ENCODE measurements at regions not wholly inside any gene's neighbourhood (a gene's known extent, or its start where the extent isn't known, plus 50 kb on each side); places are given as distances from the start of the nearest gene placed in this dataset.
"Not testable (repeated sequence)": the region's sequence is repeated elsewhere in the genome, so short reads cannot be mapped to it uniquely, and the experiment has no call there.

DNA sequence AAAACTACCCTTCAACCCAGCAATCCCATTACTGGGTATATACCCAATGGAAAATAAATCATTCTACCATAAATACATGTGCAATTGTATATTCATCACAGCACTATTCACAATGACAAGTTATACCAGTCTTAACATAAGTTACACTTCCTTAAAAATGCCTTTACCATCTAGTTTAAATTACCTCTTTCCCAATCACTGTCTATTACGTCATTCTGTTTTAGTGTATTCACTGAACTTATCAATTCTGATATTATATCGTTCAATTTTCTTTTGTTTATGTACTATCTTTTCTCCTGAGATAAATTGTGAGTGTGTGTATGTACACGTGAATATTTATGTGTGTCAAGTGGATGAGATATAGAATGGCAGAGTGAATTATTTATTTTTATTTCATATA lies 1416.8 kb downstream of the OLFM4 start:
- no peaks in the 10 kb centered on the region for H3K4me1 Mint-ChIP-seq
- H3K4me3 Mint-ChIP-seq, result no peak overlapping the region
- H3K9me3 Mint-ChIP-seq, result peaks cover 17% of the 10 kb centered on the region
- H3K27ac Mint-ChIP-seq, result no peak overlapping the region
- no peaks in the 10 kb centered on the region for H3K36me3 Mint-ChIP-seq (ENCODE audit: low read depth)
- no peaks in the 10 kb centered on the region for H3K27me3 Mint-ChIP-seq
- ATAC-seq (replicated peaks), result no peak

DNA sequence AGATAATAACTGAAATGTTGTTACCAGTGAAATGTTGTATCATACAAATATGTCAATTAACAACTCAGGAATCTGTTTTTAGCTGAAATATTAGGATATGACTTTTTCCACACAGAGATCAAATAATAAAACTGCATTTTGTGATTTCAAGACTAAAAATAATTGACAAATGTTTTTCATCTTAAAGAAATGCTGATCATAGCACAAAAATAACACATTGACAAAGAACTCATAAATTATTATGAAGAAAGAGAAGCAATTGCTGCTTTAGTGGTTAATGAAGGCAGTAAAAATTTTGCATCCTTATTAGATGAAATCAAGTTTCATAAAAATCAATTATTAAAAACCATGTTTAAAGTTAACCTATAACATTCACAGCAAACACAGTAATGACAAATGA lies 1417.3 kb downstream of the OLFM4 start:
- ATAC-seq (replicated peaks), result no peak
- Mint-ChIP-seq H3K9me3 (peaks cover 20% of the 10 kb centered on the region), H3K4me1 (no peaks in the 10 kb centered on the region), H3K27me3 (no peaks in the 10 kb centered on the region), H3K36me3 (ENCODE audit: low read depth) (no peaks in the 10 kb centered on the region), H3K27ac (no peak overlapping the region), H3K4me3 (no peak overlapping the region)

DNA sequence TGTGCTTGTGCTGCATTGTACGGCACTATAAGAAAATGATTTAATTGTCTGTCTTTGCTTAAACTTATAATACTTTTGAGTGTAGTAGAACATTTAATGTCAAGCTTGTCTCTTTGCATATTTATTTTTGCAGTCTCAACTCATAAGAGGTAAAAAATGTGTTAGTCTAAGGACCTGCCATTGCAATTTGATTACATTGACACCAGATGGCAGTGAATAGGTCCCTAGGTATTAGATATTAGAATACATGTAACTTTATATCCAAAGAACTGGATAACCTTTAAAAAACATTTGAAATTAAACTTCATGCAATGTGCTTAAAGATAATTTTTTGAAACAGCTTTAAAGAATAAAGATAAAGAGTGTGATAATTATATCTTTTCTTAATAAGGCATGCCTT lies 1421.3 kb downstream of the OLFM4 start:
- no peak overlapping the region for H3K27ac Mint-ChIP-seq
- no peaks in the 10 kb centered on the region for H3K4me1 Mint-ChIP-seq
- H3K27me3 Mint-ChIP-seq, result no peaks in the 10 kb centered on the region
- no peak overlapping the region for H3K4me3 Mint-ChIP-seq
- no peaks in the 10 kb centered on the region for H3K36me3 Mint-ChIP-seq (ENCODE audit: low read depth)
- no peak for ATAC-seq (replicated peaks)
- peaks cover 19% of the 10 kb centered on the region for H3K9me3 Mint-ChIP-seq

DNA sequence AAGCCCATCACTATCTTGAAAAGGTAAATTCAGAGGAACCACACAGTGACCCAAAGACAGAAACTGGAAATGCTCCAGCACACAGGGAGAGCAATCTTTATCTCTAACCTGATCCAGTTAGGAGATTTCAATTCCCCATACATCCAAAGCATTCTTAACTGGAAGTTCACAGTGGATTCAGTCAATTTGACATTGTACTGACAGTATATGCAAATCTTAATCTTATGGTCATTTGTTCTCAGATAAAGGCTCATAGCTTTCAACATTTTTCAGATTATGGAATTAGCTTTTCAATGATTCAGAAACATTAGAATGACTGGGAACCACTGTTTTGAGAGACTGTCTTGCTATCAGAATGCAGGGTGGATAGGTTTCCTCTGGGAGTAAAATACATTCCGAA lies 1455.6 kb downstream of the OLFM4 start:
- ATAC-seq (replicated peaks), result no peak
- Mint-ChIP-seq H3K36me3 (ENCODE audit: low read depth) (no peaks in the 10 kb centered on the region), H3K4me3 (no peak overlapping the region), H3K27me3 (no peaks in the 10 kb centered on the region), H3K9me3 (peaks cover 10% of the 10 kb centered on the region), H3K27ac (no peak overlapping the region), H3K4me1 (no peaks in the 10 kb centered on the region)

DNA sequence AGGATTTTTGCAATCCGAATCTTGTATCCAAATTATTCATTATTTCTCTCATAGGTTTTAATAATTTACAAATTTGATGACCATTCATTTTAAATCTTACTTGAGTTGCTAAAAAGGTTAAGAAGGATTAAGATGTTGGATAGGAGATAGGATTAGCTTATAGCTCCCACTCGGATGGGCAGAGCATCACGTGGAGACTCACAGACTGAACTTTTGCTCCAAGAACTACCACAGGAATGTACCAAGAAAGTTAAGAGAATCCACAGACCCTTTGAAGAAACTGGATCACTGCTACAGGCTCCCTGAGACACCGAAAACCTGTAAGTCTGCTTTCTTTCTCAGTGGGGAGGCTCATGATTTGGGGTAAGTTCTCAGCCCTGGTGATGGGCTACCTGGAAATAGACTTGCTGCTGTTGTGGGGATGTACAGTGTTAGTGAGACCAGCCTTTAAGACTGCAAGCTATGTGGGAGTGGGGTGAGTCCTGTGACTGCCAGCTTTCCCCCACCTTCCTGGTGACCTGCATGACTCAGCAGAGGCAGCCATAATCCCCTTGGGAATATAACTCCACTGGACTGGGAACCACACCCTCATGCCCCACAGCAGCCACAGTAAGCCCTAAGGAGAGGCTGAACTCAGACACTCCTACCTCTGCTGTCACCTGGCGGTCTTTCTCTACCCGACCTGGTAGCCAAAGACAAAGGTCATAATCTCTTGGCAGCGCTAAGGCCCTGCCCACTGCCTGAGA lies 1458.0 kb downstream of the OLFM4 start:
- peaks cover 26% of the 10 kb centered on the region for H3K9me3 Mint-ChIP-seq
- H3K27ac Mint-ChIP-seq, result no peak overlapping the region
- no peaks in the 10 kb centered on the region for H3K36me3 Mint-ChIP-seq (ENCODE audit: low read depth)
- no peak overlapping the region for H3K4me3 Mint-ChIP-seq
- no peaks in the 10 kb centered on the region for H3K27me3 Mint-ChIP-seq
- ATAC-seq (replicated peaks), result no peak
- no peaks in the 10 kb centered on the region for H3K4me1 Mint-ChIP-seq

DNA sequence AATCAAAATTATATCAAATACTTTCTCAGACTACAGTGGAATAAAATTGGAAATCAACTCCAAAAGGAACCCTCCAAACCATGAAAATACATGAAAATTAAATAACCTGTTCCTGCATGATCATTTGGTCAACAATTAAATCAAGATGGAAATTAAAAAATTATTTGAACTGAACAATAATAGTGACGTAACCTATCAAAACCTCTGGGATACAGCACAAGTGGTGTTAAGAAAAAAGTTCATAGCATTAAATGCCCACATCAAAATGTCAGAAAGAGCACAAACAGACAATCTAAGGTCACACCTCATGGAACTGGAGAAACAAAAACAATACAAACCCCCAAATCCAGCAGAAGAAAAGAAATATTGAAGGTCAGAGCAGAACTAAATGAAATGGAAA lies 1460.7 kb downstream of the OLFM4 start:
- Mint-ChIP-seq H3K4me1 (no peaks in the 10 kb centered on the region), H3K4me3 (no peak overlapping the region), H3K27me3 (no peaks in the 10 kb centered on the region), H3K27ac (no peak overlapping the region), H3K9me3 (peaks cover 26% of the 10 kb centered on the region), H3K36me3 (ENCODE audit: low read depth) (no peaks in the 10 kb centered on the region)
- no peak for ATAC-seq (replicated peaks)

DNA sequence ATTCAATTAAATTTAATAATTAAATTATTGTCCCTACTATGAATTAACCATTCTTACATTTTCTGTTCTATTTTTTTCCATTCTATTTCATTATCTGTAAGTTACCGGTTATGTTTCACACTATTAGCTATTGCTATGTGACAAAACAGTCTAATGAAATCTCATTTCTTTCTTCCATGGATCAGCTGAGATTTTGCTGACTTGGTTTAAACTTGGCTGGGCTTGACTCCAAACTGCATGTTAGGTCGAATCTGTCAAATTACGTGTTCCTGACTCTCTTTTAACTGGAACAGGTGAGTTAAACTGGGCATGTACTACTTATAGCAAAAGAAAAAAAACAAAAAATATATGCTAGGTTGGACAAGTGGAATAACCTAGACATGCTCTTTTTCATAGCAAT lies 1464.4 kb downstream of the OLFM4 start:
- peaks cover 30% of the 10 kb centered on the region for H3K9me3 Mint-ChIP-seq
- no peaks in the 10 kb centered on the region for H3K4me1 Mint-ChIP-seq
- no peak overlapping the region for H3K4me3 Mint-ChIP-seq
- H3K27ac Mint-ChIP-seq, result no peak overlapping the region
- no peaks in the 10 kb centered on the region for H3K27me3 Mint-ChIP-seq
- no peak for ATAC-seq (replicated peaks)
- H3K36me3 Mint-ChIP-seq (ENCODE audit: low read depth), result no peaks in the 10 kb centered on the region

DNA sequence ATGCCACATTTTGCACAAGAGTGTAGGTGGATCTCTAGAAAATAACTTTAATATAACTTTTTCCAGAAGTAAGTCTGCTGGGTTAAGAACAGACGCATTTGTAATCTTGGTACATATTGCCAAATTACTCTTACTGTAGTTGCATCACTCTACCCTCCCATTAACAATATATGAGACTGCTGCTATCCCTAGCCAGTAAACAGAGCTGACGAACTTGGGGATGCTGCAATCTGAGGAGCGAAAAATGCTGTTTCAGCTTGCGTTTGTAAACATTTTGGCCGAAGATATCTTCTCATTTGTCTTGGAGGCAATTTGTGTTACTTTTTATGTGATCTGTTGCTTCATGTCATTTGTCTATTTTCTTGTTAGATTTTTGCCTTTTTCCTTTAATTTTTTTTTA lies 1482.8 kb downstream of the OLFM4 start:
- Mint-ChIP-seq H3K4me1 (no peaks in the 10 kb centered on the region), H3K9me3 (peaks cover 6% of the 10 kb centered on the region), H3K4me3 (no peak overlapping the region), H3K36me3 (ENCODE audit: low read depth) (no peaks in the 10 kb centered on the region), H3K27ac (no peak overlapping the region), H3K27me3 (no peaks in the 10 kb centered on the region)
- ATAC-seq (replicated peaks), result no peak

DNA sequence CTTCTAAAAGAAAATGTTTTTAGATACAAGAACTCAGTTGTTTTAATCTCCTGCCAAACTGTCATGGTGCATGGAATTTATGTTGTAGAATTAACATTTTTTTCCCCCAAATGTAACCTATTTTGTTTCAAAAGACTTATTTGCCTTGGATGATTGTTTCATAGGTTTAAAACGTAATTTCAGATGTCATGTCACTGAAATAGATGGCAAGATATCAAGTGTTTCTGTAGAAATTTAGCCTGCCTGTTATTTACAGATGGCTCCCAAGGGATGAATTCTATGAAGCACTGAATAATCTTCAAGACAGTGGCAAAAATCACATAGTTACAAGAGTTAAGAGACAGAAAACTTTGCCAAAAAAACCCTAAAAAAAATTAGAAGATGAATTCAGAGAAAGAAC lies 1484.6 kb downstream of the OLFM4 start:
- Mint-ChIP-seq H3K27ac (no peak overlapping the region), H3K4me1 (no peaks in the 10 kb centered on the region), H3K36me3 (ENCODE audit: low read depth) (no peaks in the 10 kb centered on the region), H3K27me3 (no peaks in the 10 kb centered on the region), H3K9me3 (peaks cover 3% of the 10 kb centered on the region), H3K4me3 (no peak overlapping the region)
- ATAC-seq (replicated peaks), result no peak

DNA sequence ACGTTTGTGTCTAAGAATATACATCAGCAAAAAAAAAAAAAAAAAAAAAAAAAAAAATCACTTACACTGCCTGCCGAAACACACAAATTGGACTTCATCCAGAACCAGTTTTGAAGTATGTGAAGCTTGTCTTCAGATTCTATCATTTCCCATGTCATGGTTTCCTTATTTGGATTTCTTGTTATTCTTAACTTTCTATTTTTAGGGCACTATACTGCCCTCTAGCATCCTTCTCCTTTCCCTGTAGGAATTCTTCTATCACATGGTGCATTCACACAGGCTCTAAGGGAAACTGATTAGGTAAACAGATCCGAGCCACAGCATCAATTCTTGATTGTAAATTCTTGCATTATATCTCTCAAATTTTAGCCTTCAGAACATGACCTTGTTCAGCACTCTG lies 1507.5 kb downstream of the OLFM4 start:
- Mint-ChIP-seq H3K4me1 (no peaks in the 10 kb centered on the region), H3K27me3 (no peaks in the 10 kb centered on the region), H3K9me3 (peaks cover 7% of the 10 kb centered on the region), H3K4me3 (no peak overlapping the region), H3K27ac (no peak overlapping the region), H3K36me3 (ENCODE audit: low read depth) (no peaks in the 10 kb centered on the region)
- ATAC-seq (replicated peaks), result no peak

DNA sequence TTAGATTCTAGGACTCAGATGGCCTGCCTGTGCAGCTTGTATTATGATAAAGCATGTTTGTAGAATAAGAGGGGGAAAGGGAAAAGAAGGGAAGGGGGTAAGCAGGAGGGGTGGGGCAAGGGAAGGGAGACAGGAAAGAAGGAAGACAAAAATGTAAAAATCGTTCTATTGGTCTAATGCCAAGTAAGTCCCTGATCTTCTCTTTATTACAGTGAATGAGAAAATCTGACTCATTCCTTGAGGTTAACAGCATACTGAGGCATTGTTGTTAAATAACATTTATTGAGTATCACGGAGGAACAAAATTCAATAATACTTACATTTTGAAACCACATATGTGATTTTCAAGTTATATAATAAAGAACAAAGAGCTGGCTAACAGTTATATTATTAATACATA lies 1534.7 kb downstream of the OLFM4 start:
- no peak overlapping the region for H3K27ac Mint-ChIP-seq
- no peaks in the 10 kb centered on the region for H3K4me1 Mint-ChIP-seq
- H3K9me3 Mint-ChIP-seq, result peaks cover 13% of the 10 kb centered on the region
- no peak for ATAC-seq (replicated peaks)
- H3K36me3 Mint-ChIP-seq (ENCODE audit: low read depth), result no peaks in the 10 kb centered on the region
- H3K4me3 Mint-ChIP-seq, result no peak overlapping the region
- no peaks in the 10 kb centered on the region for H3K27me3 Mint-ChIP-seq

DNA sequence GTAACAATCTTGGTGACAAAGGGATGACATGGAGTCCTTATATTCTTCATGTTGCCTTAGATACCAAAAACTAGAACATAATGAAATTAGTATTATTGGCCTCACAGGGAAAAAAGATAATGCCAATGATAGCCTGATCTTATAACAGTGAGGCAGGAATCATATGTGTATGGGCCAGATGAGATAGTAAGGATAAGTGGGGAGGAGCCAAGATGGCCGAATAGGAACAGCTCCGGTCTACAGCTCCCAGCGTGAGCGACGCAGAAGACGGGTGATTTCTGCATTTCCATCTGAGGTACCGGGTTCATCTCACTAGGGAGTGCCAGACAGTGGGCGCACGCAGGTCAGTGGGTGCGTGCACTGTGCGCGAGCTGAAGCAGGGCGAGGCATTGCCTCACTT lies 1543.4 kb downstream of the OLFM4 start:
- H3K9me3 Mint-ChIP-seq, result peaks cover 32% of the 10 kb centered on the region
- not testable (repeated sequence) for H3K4me3 Mint-ChIP-seq; H3K27me3 Mint-ChIP-seq; H3K27ac Mint-ChIP-seq; H3K4me1 Mint-ChIP-seq; ATAC-seq (replicated peaks); H3K36me3 Mint-ChIP-seq (ENCODE audit: low read depth)

DNA sequence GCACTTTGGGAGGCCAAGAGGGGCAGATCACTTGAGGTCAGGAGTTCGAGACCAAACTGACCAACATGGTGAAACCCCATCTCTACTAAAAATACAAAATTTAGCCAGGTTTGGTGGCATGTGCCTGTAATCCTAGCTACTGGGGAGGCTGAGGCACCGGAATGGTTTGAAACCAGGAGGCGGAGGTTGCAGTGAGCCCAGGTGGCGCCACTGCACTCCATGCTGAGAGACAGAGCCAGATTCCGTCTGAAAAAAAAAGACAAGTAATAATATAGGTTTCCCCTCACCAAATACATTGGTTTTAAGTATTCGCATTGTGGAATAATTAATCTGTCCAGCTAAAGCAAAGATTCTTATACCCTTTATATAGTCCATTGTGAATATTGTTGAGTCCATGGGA lies 1544.6 kb downstream of the OLFM4 start:
- Mint-ChIP-seq H3K27ac (no peak overlapping the region), H3K27me3 (no peaks in the 10 kb centered on the region), H3K4me1 (no peaks in the 10 kb centered on the region), H3K36me3 (ENCODE audit: low read depth) (no peaks in the 10 kb centered on the region), H3K4me3 (no peak overlapping the region), H3K9me3 (peaks cover 29% of the 10 kb centered on the region)
- ATAC-seq (replicated peaks), result no peak

DNA sequence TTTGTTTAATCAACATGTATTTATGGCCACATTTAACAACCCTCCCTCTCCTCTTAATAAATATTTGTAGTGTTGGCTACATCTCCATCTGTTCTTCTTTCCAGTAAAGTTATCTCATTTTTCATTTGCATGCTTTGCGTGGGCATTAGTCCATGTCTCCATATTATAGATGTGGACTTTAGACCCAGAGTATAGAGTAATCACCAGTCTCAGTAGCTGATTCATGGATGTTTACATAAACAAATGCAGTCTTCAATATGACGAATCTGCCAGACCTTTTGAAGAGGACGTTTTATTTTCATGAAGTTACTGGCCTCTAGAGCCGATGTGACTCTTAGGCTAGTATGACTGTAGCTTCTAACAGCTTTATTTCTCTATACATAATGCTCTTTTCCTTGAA lies 1546.2 kb downstream of the OLFM4 start:
- Mint-ChIP-seq H3K27ac (no peak overlapping the region), H3K36me3 (ENCODE audit: low read depth) (no peaks in the 10 kb centered on the region), H3K4me3 (no peak overlapping the region), H3K9me3 (peaks cover 19% of the 10 kb centered on the region), H3K27me3 (no peaks in the 10 kb centered on the region), H3K4me1 (no peaks in the 10 kb centered on the region)
- ATAC-seq (replicated peaks), result no peak

DNA sequence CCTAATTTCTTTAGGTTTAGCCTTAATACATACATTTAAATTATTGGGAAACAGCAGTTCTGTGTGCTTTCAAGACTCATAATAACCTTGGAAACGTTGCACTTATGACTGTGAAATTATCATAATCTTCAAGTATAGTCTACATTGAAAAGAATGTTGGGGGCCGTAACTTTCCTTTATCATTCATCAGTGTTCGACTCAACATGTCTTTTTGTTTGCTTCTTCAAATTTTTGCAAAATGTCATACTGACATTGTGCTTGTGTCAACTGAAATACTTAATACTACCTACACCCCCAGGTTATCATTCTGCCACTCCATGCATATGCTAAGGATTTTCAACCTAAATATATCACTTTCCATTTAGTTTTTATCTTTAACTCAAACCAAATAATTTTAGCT lies 1562.9 kb downstream of the OLFM4 start:
- Mint-ChIP-seq H3K27ac (no peak overlapping the region), H3K4me3 (no peak overlapping the region), H3K4me1 (no peaks in the 10 kb centered on the region), H3K9me3 (peaks cover 20% of the 10 kb centered on the region), H3K27me3 (no peaks in the 10 kb centered on the region), H3K36me3 (ENCODE audit: low read depth) (no peaks in the 10 kb centered on the region)
- ATAC-seq (replicated peaks), result no peak

DNA sequence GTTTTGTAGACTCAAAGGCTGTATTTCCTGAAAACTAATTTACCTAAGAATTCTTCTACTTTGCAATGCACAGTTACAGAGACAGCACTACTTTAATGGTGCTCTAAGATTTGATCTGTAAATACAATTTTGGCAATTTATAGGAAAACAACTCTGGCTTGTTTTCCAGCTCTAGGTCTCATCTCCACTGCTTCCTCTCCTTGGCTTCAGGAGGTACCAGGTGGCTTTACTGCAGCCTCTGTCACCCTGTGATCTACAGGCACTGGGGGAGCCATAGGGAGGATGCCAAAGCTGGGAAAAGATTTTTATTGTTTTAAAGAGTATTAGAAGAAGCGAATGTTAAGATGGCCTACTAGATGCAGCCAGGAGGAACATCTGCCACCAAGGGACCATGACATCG lies 1563.6 kb downstream of the OLFM4 start:
- Mint-ChIP-seq H3K4me1 (no peaks in the 10 kb centered on the region), H3K36me3 (ENCODE audit: low read depth) (no peaks in the 10 kb centered on the region), H3K27me3 (no peaks in the 10 kb centered on the region), H3K9me3 (peaks cover 21% of the 10 kb centered on the region), H3K4me3 (no peak overlapping the region), H3K27ac (no peak overlapping the region)
- no peak for ATAC-seq (replicated peaks)

Data from activated T-helper 17 cell treated with anti-CD3 and anti-CD28 coated beads, Interleukin-2, amount 50 U/mL, for 72 hours (primary cell).